ENCODE measurements at regions not wholly inside any gene's neighbourhood (a gene's known extent, or its start where the extent isn't known, plus 50 kb on each side); places are given as distances from the start of the nearest gene placed in this dataset.

DNA sequence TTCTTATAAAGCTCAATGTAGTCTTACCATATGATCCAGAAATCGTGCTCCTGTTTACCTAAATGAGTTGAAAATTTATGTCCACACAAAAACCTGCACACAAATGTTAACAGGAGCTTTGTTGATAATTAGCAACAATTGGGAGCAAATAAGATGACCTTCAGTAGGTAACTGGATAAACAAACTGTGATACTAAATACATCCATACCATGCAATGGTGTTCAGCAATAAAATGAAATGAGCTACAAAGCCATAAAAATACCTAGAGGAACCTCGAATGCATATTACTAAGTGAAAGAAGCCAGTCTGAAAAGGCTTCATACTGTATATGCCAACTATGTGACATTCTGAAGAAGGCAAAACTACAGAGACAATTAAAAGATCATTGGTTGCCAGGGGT is 185.6 kb upstream of the HNRNPA3 start:
- no peak for DNase-seq (ENCODE audit: low spot score)
- Mint-ChIP-seq H3K9me3 (no peaks in the 10 kb centered on the region), H3K27me3 (ENCODE audit: low read depth) (no peaks in the 10 kb centered on the region), H3K4me3 (no peak overlapping the region), H3K27ac (no peak overlapping the region), H3K4me1 (peaks cover 15% of the 10 kb centered on the region), H3K36me3 (no peaks in the 10 kb centered on the region)
- CTCF ChIA-PET: no interaction called here
- ATAC-seq: no peak
- POLR2A ChIA-PET: no interaction called here
- TF ChIP-seq NFYB (CRISPR knock-in tag; conservative IDR thresholded peaks at IDR 0.05; ENCODE audit: low read depth) (no peak), CREB1 (CRISPR knock-in tag; IDR thresholded peaks at IDR 0.05) (no peak), OVOL2 (CRISPR knock-in tag; IDR thresholded peaks at IDR 0.05; ENCODE audit: borderline replicate concordance) (no peak)
- TF ChIP-seq, protein P1, sequence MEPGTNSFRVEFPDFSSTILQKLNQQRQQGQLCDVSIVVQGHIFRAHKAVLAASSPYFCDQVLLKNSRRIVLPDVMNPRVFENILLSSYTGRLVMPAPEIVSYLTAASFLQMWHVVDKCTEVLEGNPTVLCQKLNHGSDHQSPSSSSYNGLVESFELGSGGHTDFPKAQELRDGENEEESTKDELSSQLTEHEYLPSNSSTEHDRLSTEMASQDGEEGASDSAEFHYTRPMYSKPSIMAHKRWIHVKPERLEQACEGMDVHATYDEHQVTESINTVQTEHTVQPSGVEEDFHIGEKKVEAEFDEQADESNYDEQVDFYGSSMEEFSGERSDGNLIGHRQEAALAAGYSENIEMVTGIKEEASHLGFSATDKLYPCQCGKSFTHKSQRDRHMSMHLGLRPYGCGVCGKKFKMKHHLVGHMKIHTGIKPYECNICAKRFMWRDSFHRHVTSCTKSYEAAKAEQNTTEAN (CRISPR knock-in tag; IDR thresholded peaks at IDR 0.05): no peak
- TF ChIP-seq, protein P2, sequence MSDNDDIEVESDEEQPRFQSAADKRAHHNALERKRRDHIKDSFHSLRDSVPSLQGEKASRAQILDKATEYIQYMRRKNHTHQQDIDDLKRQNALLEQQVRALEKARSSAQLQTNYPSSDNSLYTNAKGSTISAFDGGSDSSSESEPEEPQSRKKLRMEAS (CRISPR knock-in tag; IDR thresholded peaks at IDR 0.05): no peak

DNA sequence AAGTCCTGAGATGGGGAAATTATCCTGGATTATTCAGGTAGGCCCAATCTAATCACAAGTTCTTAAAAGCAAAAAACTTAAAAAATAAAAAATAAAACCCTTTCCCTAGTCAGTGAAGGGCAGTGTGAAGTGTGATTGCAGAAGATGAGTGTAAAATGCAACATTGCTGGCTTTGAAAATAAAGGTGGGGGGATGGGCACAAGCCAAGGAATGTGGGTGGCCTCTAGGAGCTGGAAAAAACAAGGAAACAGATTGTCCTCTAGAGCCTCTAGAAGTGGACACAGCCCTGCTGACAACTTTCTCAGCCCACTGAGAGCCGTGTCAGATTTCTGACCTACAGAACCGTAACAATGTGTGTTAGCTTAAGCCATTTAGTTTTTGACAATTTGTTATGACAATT is 184.3 kb upstream of the HNRNPA3 start:
- TF ChIP-seq, protein P3, sequence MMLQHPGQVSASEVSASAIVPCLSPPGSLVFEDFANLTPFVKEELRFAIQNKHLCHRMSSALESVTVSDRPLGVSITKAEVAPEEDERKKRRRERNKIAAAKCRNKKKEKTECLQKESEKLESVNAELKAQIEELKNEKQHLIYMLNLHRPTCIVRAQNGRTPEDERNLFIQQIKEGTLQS (CRISPR knock-in tag; conservative IDR thresholded peaks at IDR 0.05): no peak
- no peak for TF ChIP-seq ZNF219 (CRISPR knock-in tag; IDR thresholded peaks at IDR 0.05; ENCODE audit: borderline replicate concordance)
- TF ChIP-seq, protein P4, sequence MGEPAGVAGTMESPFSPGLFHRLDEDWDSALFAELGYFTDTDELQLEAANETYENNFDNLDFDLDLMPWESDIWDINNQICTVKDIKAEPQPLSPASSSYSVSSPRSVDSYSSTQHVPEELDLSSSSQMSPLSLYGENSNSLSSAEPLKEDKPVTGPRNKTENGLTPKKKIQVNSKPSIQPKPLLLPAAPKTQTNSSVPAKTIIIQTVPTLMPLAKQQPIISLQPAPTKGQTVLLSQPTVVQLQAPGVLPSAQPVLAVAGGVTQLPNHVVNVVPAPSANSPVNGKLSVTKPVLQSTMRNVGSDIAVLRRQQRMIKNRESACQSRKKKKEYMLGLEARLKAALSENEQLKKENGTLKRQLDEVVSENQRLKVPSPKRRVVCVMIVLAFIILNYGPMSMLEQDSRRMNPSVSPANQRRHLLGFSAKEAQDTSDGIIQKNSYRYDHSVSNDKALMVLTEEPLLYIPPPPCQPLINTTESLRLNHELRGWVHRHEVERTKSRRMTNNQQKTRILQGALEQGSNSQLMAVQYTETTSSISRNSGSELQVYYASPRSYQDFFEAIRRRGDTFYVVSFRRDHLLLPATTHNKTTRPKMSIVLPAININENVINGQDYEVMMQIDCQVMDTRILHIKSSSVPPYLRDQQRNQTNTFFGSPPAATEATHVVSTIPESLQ (CRISPR knock-in tag; IDR thresholded peaks at IDR 0.05): no peak
- TF ChIP-seq GRHL2 (CRISPR knock-in tag; IDR thresholded peaks at IDR 0.05; ENCODE audit: insufficient replicate concordance, severe bottlenecking): no peak
- no peak for TF ChIP-seq NR1H2 (CRISPR knock-in tag; IDR thresholded peaks at IDR 0.05)
- TF ChIP-seq, protein P5, sequence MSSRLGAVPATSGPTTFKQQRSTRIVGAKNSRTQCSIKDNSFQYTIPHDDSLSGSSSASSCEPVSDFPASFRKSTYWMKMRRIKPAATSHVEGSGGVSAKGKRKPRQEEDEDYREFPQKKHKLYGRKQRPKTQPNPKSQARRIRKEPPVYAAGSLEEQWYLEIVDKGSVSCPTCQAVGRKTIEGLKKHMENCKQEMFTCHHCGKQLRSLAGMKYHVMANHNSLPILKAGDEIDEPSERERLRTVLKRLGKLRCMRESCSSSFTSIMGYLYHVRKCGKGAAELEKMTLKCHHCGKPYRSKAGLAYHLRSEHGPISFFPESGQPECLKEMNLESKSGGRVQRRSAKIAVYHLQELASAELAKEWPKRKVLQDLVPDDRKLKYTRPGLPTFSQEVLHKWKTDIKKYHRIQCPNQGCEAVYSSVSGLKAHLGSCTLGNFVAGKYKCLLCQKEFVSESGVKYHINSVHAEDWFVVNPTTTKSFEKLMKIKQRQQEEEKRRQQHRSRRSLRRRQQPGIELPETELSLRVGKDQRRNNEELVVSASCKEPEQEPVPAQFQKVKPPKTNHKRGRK (CRISPR knock-in tag; IDR thresholded peaks at IDR 0.05; ENCODE audit: borderline replicate concordance): no peak
- TF ChIP-seq, protein P6, sequence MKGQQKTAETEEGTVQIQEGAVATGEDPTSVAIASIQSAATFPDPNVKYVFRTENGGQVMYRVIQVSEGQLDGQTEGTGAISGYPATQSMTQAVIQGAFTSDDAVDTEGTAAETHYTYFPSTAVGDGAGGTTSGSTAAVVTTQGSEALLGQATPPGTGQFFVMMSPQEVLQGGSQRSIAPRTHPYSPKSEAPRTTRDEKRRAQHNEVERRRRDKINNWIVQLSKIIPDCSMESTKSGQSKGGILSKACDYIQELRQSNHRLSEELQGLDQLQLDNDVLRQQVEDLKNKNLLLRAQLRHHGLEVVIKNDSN (CRISPR knock-in tag; IDR thresholded peaks at IDR 0.05): no peak
- TF ChIP-seq, protein P7, sequence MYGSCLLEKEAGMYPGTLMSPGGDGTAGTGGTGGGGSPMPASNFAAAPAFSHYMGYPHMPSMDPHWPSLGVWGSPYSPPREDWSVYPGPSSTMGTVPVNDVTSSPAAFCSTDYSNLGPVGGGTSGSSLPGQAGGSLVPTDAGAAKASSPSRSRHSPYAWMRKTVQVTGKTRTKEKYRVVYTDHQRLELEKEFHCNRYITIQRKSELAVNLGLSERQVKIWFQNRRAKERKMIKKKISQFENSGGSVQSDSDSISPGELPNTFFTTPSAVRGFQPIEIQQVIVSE (CRISPR knock-in tag; IDR thresholded peaks at IDR 0.05; ENCODE audit: borderline replicate concordance): no peak
- TF ChIP-seq, protein P8, sequence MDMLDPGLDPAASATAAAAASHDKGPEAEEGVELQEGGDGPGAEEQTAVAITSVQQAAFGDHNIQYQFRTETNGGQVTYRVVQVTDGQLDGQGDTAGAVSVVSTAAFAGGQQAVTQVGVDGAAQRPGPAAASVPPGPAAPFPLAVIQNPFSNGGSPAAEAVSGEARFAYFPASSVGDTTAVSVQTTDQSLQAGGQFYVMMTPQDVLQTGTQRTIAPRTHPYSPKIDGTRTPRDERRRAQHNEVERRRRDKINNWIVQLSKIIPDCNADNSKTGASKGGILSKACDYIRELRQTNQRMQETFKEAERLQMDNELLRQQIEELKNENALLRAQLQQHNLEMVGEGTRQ (CRISPR knock-in tag; IDR thresholded peaks at IDR 0.05): no peak
- CTCF ChIA-PET: interaction anchor here (1.0 to 1.3 kb wide), 2 partner anchors 17 to 120 kb away, joined by 4 to 5 read pairs; no protein-coding TSS in a partner anchor
- Mint-ChIP-seq H3K9me3 (no peaks in the 10 kb centered on the region), H3K4me1 (peaks cover 16% of the 10 kb centered on the region), H3K4me3 (no peak overlapping the region), H3K27me3 (ENCODE audit: low read depth) (no peaks in the 10 kb centered on the region), H3K36me3 (no peaks in the 10 kb centered on the region), H3K27ac (no peak overlapping the region)
- ATAC-seq (peak; percentile 38; the same call in 1 of the 2 replicates), DNase-seq (ENCODE audit: low spot score) (no peak)
- POLR2A ChIA-PET: no interaction called here

All from WTC11 (cell line).